Ascending aorta (tissue), 2 donors: ENCODE measurements at regions not wholly inside any gene's neighbourhood (a gene's known extent, or its start where the extent isn't known, plus 50 kb on each side); places are given as distances from the start of the nearest gene placed in this dataset.

ENCODE experiments used
- DNase-seq, 2 donors: peaks; one replicate each; pipeline ENCODE4 v3.0.0-alpha.2; 2019; ENCODE audit warnings: low spot score in 2 of 2
- H3K27ac ChIP-seq, 2 donors: fragments of 200-600 bp; sonication (generic); one replicate each; pipeline ENCODE4 v1.5.1; 2016 to 2017; ENCODE audit warnings: mild to moderate bottlenecking in 1 of 2
- H3K27me3 ChIP-seq: fragments of 200-600 bp; sonication (generic); one replicate; pipeline ENCODE4 v1.5.1; 2017
- H3K36me3 ChIP-seq, 2 donors: fragments of 200-600 bp; sonication (generic); one replicate each; pipeline ENCODE4 v1.5.1; 2016
- H3K4me1 ChIP-seq, 2 donors: fragments of 200-600 bp; sonication (generic); one replicate each; pipeline ENCODE4 v1.5.1; 2016 to 2017; ENCODE audit warnings: mild to moderate bottlenecking in 1 of 2
- H3K4me3 ChIP-seq, 2 donors: fragments of 200-600 bp; sonication (generic); one replicate each; pipeline ENCODE4 v1.5.1; 2016 to 2017; ENCODE audit warnings: mild to moderate bottlenecking in 1 of 2
- H3K9me3 ChIP-seq, 2 donors: fragments of 200-600 bp; sonication (generic); one replicate each; pipeline ENCODE4 v1.5.1; 2016
- intact Hi-C: fragments of 100-400 bp; cut with DNase I; formaldehyde crosslinking; loops from one replicate; pipeline ENCODE4 v1.15.1; 2023
- TF ChIP-seq, protein P1 (sequence below), 3 experiments: fragments of 200-600 bp in 2 of 3; fragments of 450-650 bp in 1 of 3; sonication (generic) in 2 of 3; IDR thresholded peaks; one replicate each; pipeline ENCODE4 v1.5.1; 2016 to 2019; ENCODE audit warnings: antibody characterized with exemption in 3 of 3, mild to moderate bottlenecking in 1 of 3, moderate library complexity in 1 of 3

DNA sequence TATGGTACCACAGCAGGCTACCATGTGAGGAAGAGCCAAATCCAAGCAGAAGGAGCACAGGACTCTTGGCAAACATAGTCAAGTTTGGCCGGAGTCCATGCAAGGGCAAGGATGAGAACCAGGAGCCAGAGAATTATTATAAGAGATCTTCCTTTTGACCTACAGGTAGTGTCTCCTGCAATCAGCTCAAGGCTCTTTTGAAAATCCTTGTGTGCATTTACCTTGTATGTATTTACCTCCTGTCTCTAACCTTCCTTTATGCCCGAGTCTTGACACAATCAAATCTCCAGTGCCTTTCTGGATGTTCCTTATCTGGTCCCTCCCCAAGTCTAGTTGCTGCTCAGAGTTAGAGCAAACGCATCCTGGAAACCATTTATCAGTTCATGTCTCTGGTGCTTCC, 855.0 kb upstream of the CELF4 start:
- TF ChIP-seq, protein P1, sequence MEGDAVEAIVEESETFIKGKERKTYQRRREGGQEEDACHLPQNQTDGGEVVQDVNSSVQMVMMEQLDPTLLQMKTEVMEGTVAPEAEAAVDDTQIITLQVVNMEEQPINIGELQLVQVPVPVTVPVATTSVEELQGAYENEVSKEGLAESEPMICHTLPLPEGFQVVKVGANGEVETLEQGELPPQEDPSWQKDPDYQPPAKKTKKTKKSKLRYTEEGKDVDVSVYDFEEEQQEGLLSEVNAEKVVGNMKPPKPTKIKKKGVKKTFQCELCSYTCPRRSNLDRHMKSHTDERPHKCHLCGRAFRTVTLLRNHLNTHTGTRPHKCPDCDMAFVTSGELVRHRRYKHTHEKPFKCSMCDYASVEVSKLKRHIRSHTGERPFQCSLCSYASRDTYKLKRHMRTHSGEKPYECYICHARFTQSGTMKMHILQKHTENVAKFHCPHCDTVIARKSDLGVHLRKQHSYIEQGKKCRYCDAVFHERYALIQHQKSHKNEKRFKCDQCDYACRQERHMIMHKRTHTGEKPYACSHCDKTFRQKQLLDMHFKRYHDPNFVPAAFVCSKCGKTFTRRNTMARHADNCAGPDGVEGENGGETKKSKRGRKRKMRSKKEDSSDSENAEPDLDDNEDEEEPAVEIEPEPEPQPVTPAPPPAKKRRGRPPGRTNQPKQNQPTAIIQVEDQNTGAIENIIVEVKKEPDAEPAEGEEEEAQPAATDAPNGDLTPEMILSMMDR (IDR thresholded peaks at IDR 0.05): no peak
- intact Hi-C loops: no loop called here
- H3K4me1 ChIP-seq: no peaks in the 10 kb centered on the region
- H3K4me3 ChIP-seq: no peak overlapping the region
- H3K27me3 ChIP-seq: no peaks in the 10 kb centered on the region
- no peaks in the 10 kb centered on the region for H3K36me3 ChIP-seq
- H3K9me3 ChIP-seq: no peaks in the 10 kb centered on the region
- no peak for DNase-seq
- no peak overlapping the region for H3K27ac ChIP-seq

DNA sequence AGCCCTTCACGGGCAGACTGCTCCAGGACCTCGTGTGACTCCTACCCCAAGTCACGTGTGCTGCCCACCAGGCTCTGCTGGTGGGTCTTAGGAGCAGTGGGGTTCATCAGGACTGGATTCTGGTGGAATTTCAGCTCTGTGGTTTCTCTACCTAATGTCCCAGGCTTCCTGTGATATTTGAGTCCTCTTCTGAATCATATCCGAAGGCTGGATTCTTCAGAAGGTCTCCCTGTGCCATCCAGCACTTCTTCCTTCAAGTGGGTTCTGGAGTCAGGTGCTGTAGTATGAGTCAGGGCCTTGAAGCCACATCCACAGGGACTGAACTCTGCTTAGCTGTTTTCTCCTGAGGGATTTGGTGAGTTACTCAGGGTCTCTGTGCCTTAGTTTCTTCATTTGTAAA, 850.2 kb upstream of the CELF4 start:
- TF ChIP-seq, protein P1 (IDR thresholded peaks at IDR 0.05): no peak
- no peaks in the 10 kb centered on the region for H3K36me3 ChIP-seq
- H3K9me3 ChIP-seq: no peaks in the 10 kb centered on the region
- no peaks in the 10 kb centered on the region for H3K27me3 ChIP-seq
- no peak overlapping the region for H3K27ac ChIP-seq
- DNase-seq: no peak
- no peaks in the 10 kb centered on the region for H3K4me1 ChIP-seq
- no peak overlapping the region for H3K4me3 ChIP-seq
- intact Hi-C loops: no loop called here

DNA sequence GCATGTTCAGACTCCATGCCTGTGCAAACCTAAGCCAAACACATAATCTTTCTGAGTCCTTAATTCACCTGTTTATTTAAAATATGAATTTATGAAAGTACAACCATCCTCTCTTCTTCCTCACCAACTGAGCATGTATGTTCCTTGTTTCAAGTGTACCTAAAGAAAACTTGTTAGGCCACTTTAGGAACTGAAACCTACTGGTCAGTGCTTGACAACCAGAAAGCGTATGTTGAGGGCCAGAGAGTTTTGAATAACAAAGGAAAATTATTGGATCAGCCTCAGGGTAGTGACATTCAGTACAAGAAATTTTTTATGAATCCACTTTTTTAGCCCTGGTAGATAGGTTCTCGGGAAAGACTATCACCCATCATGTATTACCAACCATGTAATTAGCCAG, 847.6 kb upstream of the CELF4 start:
- Histone ChIP-seq H3K27me3 (no peaks in the 10 kb centered on the region), H3K4me1 (no peaks in the 10 kb centered on the region), H3K36me3 (no peaks in the 10 kb centered on the region), H3K27ac (no peak overlapping the region), H3K9me3 (no peaks in the 10 kb centered on the region), H3K4me3 (no peak overlapping the region)
- intact Hi-C loops: no loop called here
- no peak for DNase-seq
- TF ChIP-seq, protein P1 (IDR thresholded peaks at IDR 0.05): no peak

DNA sequence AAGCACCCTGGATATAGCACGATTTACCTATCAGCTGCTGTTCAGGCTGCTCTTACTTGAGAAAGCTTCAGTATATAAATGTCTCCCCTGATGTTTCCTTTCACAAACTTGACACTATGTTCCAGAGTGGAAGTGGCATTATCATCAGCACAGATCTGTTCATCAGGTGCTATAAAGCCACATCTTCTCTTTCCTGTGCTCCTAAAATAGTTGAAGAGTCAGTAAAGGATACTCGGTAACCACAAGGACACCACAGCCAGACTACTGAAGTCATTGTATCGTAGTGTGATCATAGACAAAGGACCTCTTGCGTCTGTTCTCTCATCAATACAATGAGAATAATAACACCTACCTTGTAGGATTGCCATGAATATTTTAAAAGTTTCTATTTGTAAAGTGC, 841.0 kb upstream of the CELF4 start:
- intact Hi-C loops: no loop called here

DNA sequence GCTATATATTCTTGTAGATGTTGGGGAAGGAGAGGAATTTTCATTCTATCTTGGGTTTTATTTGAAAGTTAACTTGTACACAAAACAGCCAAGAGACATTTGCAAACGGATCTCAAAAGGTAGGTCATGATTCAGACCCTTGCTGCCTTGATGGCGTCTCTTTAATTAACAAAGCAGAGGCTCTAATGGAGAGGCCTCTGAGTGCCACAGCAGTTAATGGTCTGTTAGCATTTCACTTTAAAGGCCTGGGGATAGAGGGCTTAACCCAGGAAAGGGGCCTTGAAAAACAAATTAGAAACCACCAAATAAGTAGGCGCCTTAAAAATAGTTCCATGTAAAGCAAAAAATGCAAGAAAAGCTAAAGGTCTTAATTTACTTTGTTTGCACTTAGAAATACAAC, 836.9 kb upstream of the CELF4 start:
- intact Hi-C loops: no loop called here

More for the DNA sequence above, 841.0 kb upstream of the CELF4 start:
- TF ChIP-seq, protein P1 (IDR thresholded peaks at IDR 0.05): no peak
- no peaks in the 10 kb centered on the region for H3K4me1 ChIP-seq
- no peak overlapping the region for H3K4me3 ChIP-seq
- no peaks in the 10 kb centered on the region for H3K9me3 ChIP-seq
- no peaks in the 10 kb centered on the region for H3K27me3 ChIP-seq
- no peaks in the 10 kb centered on the region for H3K36me3 ChIP-seq
- H3K27ac ChIP-seq: no peak overlapping the region
- DNase-seq: no peak

More for the DNA sequence above, 836.9 kb upstream of the CELF4 start:
- Histone ChIP-seq H3K9me3 (no peaks in the 10 kb centered on the region), H3K36me3 (no peaks in the 10 kb centered on the region), H3K27me3 (no peaks in the 10 kb centered on the region), H3K27ac (no peak overlapping the region), H3K4me1 (no peaks in the 10 kb centered on the region), H3K4me3 (no peak overlapping the region)
- TF ChIP-seq, protein P1 (IDR thresholded peaks at IDR 0.05): no peak
- DNase-seq: no peak
